ENCODE measurements at regions not wholly inside any gene's neighbourhood (a gene's known extent, or its start where the extent isn't known, plus 50 kb on each side); places are given as distances from the start of the nearest gene placed in this dataset.

- ChIA-PET CTCF (interaction anchor here (1.9 kb wide), 1 partner anchor 23 kb away, joined by 5 read pairs; no protein-coding TSS in a partner anchor), POLR2A (no interaction called here)
- H3K27me3 Mint-ChIP-seq (ENCODE audit: low read depth), result no peaks in the 10 kb centered on the region
- H3K9me3 Mint-ChIP-seq, result no peaks in the 10 kb centered on the region
- TF ChIP-seq USF2 (CRISPR knock-in tag; IDR thresholded peaks at IDR 0.05) (no peak), AR (CRISPR knock-in tag; IDR thresholded peaks at IDR 0.05) (no peak), FOXP1 (CRISPR knock-in tag; IDR thresholded peaks at IDR 0.05; ENCODE audit: borderline replicate concordance) (no peak), MAX (CRISPR knock-in tag; IDR thresholded peaks at IDR 0.05) (no peak), ZNF219 (CRISPR knock-in tag; IDR thresholded peaks at IDR 0.05; ENCODE audit: borderline replicate concordance) (no peak), CREB1 (CRISPR knock-in tag; IDR thresholded peaks at IDR 0.05) (no peak), TCF7 (CRISPR knock-in tag; IDR thresholded peaks at IDR 0.05; ENCODE audit: low read depth) (no peak), ATF1 (CRISPR knock-in tag; IDR thresholded peaks at IDR 0.05) (no peak), ATF2 (CRISPR knock-in tag; IDR thresholded peaks at IDR 0.05; ENCODE audit: borderline replicate concordance, low read depth) (no peak), FOXJ3 (CRISPR knock-in tag; IDR thresholded peaks at IDR 0.05; ENCODE audit: borderline replicate concordance) (no peak), IRF1 (CRISPR knock-in tag; IDR thresholded peaks at IDR 0.05) (no peak), HMGA2 (CRISPR knock-in tag; IDR thresholded peaks at IDR 0.05) (no peak), GTF2I (CRISPR knock-in tag; conservative IDR thresholded peaks at IDR 0.05) (no peak), E2F5 (CRISPR knock-in tag; IDR thresholded peaks at IDR 0.05) (no peak), SOX15 (CRISPR knock-in tag; IDR thresholded peaks at IDR 0.05) (no peak), ZNF416 (CRISPR knock-in tag; IDR thresholded peaks at IDR 0.05) (no peak), NFYB (CRISPR knock-in tag; conservative IDR thresholded peaks at IDR 0.05; ENCODE audit: low read depth) (no peak)
- no peaks in the 10 kb centered on the region for H3K36me3 Mint-ChIP-seq
- no peaks in the 10 kb centered on the region for H3K4me1 Mint-ChIP-seq
- DNase-seq (ENCODE audit: low spot score), result no peak
- H3K4me3 Mint-ChIP-seq, result no peak overlapping the region
- ATAC-seq, result no peak
- H3K27ac Mint-ChIP-seq, result no peak overlapping the region
These were observed 163.3 kb upstream of the BMP2 start for GRCh38 chr20:6604179-6604578.

- ATAC-seq (no peak), DNase-seq (ENCODE audit: low spot score) (no peak)
- Mint-ChIP-seq H3K9me3 (no peaks in the 10 kb centered on the region), H3K36me3 (no peaks in the 10 kb centered on the region), H3K4me3 (no peak overlapping the region), H3K27me3 (ENCODE audit: low read depth) (no peaks in the 10 kb centered on the region), H3K27ac (no peak overlapping the region), H3K4me1 (peaks cover 8% of the 10 kb centered on the region)
- CTCF ChIA-PET, result interaction anchor here (1.0 to 1.5 kb wide), 2 partner anchors 17 to 218 kb away, joined by 3 read pairs; no protein-coding TSS in a partner anchor
- POLR2A ChIA-PET, result no interaction called here
- TF ChIP-seq ZNF512 (CRISPR knock-in tag; IDR thresholded peaks at IDR 0.05; ENCODE audit: borderline replicate concordance) (no peak), ERG (CRISPR knock-in tag; IDR thresholded peaks at IDR 0.05) (no peak), PRRX2 (CRISPR knock-in tag; IDR thresholded peaks at IDR 0.05) (no peak), TEAD1 (CRISPR knock-in tag; IDR thresholded peaks at IDR 0.05) (no peak)
These were observed 167.4 kb upstream of the BMP2 start for GRCh38 chr20:6599876-6600735.
